BLaER1 (cell line): ENCODE measurements at regions not wholly inside any gene's neighbourhood (a gene's known extent, or its start where the extent isn't known, plus 50 kb on each side); places are given as distances from the start of the nearest gene placed in this dataset.

ENCODE experiments used
- H3K27ac ChIP-seq: shearing (Covaris generic); formaldehyde crosslinking; 2 replicates; pipeline ENCODE4 v1.8.1; 2022
- H3K27me3 ChIP-seq: shearing (Covaris generic); formaldehyde crosslinking; 2 replicates; pipeline ENCODE4 v1.8.1; 2022
- H3K36me3 ChIP-seq: shearing (Covaris generic); formaldehyde crosslinking; 2 replicates; pipeline ENCODE4 v1.8.1; 2022
- H3K4me1 ChIP-seq: shearing (Covaris generic); formaldehyde crosslinking; 2 replicates; pipeline ENCODE4 v1.8.1; 2022
- H3K4me2 ChIP-seq: shearing (Covaris generic); formaldehyde crosslinking; 2 replicates; pipeline ENCODE4 v1.8.1; 2022
- H3K4me3 ChIP-seq: shearing (Covaris generic); formaldehyde crosslinking; 2 replicates; pipeline ENCODE4 v1.8.1; 2022
- H3K9ac ChIP-seq: shearing (Covaris generic); formaldehyde crosslinking; 2 replicates; pipeline ENCODE4 v1.8.1; 2022
- H3K9me3 ChIP-seq: shearing (Covaris generic); formaldehyde crosslinking; 2 replicates; pipeline ENCODE4 v1.8.1; 2022
- H4K20me1 ChIP-seq: shearing (Covaris generic); formaldehyde crosslinking; 2 replicates; pipeline ENCODE4 v1.8.1; 2022
- Cebpa-rat ChIP-seq: shearing (Covaris generic); IDR thresholded peaks from 2 replicates; pipeline ENCODE4 v1.8.1; 2022

DNA sequence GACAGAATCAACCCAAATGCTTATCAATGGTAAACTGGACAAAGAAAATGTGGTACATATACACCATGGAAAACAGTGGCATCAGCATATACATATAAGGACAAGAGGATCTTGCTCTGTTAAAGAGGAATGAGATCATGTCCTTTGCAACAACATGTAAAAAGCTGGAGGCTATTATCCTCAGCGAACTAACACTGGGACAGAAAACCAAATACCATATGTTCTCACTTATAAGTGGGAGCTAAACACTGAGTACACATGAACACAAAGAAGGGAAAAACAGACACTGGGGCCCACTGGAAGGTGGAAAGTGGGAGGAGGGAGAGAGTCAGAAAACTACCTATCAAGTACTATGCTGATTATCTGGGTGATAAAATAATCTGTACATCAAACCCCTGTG, 447.3 kb upstream of the MAF start:
- Histone ChIP-seq H3K9ac (no peak overlapping the region), H3K4me2 (no peak overlapping the region), H3K27me3 (no peaks in the 10 kb centered on the region), H3K27ac (no peak overlapping the region), H3K36me3 (no peaks in the 10 kb centered on the region), H3K9me3 (no peaks in the 10 kb centered on the region), H3K4me3 (no peak overlapping the region), H4K20me1 (no peaks in the 10 kb centered on the region), H3K4me1 (no peaks in the 10 kb centered on the region)
- no peak for TF ChIP-seq Cebpa-rat

GRCh38 chr16:80046848-80047247, 446.3 kb upstream of the MAF start:
- no peak for TF ChIP-seq Cebpa-rat
- Histone ChIP-seq H4K20me1 (no peaks in the 10 kb centered on the region), H3K4me2 (no peak overlapping the region), H3K36me3 (no peaks in the 10 kb centered on the region), H3K27me3 (no peaks in the 10 kb centered on the region), H3K4me1 (no peaks in the 10 kb centered on the region), H3K4me3 (no peak overlapping the region), H3K27ac (no peak overlapping the region), H3K9me3 (no peaks in the 10 kb centered on the region), H3K9ac (no peak overlapping the region)

GRCh38 chr16:80046261-80046660, 445.7 kb upstream of the MAF start:
- Histone ChIP-seq H3K27ac (no peak overlapping the region), H4K20me1 (no peaks in the 10 kb centered on the region), H3K4me2 (no peak overlapping the region), H3K4me1 (no peaks in the 10 kb centered on the region), H3K36me3 (no peaks in the 10 kb centered on the region), H3K27me3 (no peaks in the 10 kb centered on the region), H3K9me3 (no peaks in the 10 kb centered on the region), H3K4me3 (no peak overlapping the region), H3K9ac (no peak overlapping the region)
- no peak for TF ChIP-seq Cebpa-rat

DNA sequence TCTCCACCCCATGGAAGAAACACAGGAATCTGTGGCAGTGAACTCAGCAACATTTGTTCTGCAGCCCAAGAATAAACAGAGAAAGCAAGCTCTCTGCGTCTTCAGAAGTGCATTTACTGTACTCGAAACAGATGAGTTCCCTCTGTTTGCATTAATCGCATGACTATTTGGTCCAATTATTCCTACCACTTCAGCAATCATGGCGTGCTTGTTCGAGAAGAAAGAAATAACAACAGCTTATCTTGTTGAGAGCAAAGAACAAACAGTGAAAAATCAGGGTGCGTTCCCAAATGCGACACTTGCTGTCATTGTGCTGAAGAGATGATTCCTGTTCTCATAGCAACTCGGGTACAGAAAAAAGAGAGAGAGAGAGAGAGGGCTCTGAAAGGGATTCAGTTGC, 445.3 kb upstream of the MAF start:
- Histone ChIP-seq H3K9me3 (no peaks in the 10 kb centered on the region), H3K27ac (no peak overlapping the region), H4K20me1 (no peaks in the 10 kb centered on the region), H3K27me3 (no peaks in the 10 kb centered on the region), H3K4me1 (no peaks in the 10 kb centered on the region), H3K9ac (no peak overlapping the region), H3K4me2 (no peak overlapping the region), H3K36me3 (no peaks in the 10 kb centered on the region), H3K4me3 (no peak overlapping the region)
- TF ChIP-seq Cebpa-rat: no peak

DNA sequence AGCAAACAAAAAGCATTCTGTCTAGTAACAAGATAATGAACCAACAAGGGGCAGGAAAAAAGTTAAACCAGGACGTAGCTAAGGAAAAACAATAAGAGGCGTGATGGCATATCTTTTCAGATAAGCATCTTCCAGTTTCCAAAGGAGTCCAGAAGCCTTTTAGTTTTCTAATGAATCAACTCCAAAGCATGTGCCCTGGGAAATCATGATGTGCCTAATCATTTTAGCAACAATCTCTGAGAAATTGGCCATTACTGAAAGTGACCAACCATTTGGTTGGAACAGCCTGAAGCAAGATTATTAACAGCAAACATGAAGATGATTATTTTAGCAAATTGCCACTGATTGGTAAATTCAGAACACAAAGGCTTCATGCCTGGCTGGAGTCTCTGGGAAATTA, 440.9 kb upstream of the MAF start:
- H3K4me2 ChIP-seq: no peak overlapping the region
- H3K4me3 ChIP-seq: no peak overlapping the region
- H4K20me1 ChIP-seq: no peaks in the 10 kb centered on the region
- no peak overlapping the region for H3K9ac ChIP-seq
- no peaks in the 10 kb centered on the region for H3K4me1 ChIP-seq
- no peaks in the 10 kb centered on the region for H3K27me3 ChIP-seq
- TF ChIP-seq Cebpa-rat: no peak
- no peaks in the 10 kb centered on the region for H3K36me3 ChIP-seq
- no peaks in the 10 kb centered on the region for H3K9me3 ChIP-seq
- H3K27ac ChIP-seq: no peak overlapping the region

DNA sequence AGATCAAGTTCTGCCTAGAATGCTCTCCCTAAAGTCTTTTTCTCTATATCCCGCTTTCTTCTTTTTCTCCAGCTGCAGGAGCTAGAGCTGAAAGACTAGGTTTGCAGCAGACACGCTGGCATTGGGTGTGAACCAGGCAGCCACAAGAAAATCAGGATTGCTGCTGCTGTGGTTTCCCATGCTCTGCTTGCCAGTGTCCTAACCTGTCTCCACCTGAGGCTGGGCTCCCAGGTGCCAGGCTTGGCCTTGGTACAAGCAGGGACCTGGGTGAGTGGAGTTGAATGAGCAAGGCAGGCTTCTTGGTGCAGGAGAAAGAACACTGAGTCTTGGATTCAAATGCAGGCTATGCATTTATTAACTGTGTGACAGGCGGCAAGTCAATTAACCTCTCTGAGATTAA, 440.3 kb upstream of the MAF start:
- no peaks in the 10 kb centered on the region for H3K36me3 ChIP-seq
- H4K20me1 ChIP-seq: no peaks in the 10 kb centered on the region
- H3K27ac ChIP-seq: no peak overlapping the region
- H3K4me1 ChIP-seq: no peaks in the 10 kb centered on the region
- no peaks in the 10 kb centered on the region for H3K9me3 ChIP-seq
- H3K4me2 ChIP-seq: no peak overlapping the region
- H3K4me3 ChIP-seq: no peak overlapping the region
- H3K9ac ChIP-seq: no peak overlapping the region
- TF ChIP-seq Cebpa-rat: no peak
- H3K27me3 ChIP-seq: no peaks in the 10 kb centered on the region

DNA sequence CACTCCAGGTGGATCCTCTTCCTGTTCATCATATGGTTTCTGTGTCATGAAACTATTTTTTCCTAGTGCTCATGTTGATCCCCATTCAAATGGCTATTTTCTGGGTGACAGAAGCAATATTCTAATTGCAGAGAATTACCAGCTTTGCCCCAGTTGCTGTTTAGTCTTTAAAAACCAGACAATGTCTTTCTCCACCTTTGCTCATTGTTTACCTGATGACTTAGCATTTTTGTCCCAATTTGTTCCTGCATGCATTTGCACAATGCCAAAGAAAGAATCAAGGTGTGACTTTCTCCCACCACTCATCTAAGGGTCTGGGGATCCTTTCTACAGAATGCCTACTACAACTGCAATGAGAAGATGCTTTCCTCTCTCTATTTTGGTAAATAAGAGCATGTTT, 439.9 kb upstream of the MAF start:
- H3K27ac ChIP-seq: no peak overlapping the region

GRCh38 chr16:80039777-80040176, 439.2 kb upstream of the MAF start:
- H3K27ac ChIP-seq: no peak overlapping the region
- H4K20me1 ChIP-seq: no peaks in the 10 kb centered on the region
- H3K4me3 ChIP-seq: no peak overlapping the region
- H3K9ac ChIP-seq: no peak overlapping the region
- H3K36me3 ChIP-seq: no peaks in the 10 kb centered on the region
- no peak overlapping the region for H3K4me2 ChIP-seq
- H3K27me3 ChIP-seq: no peaks in the 10 kb centered on the region
- TF ChIP-seq Cebpa-rat: no peak
- H3K9me3 ChIP-seq: no peaks in the 10 kb centered on the region
- no peaks in the 10 kb centered on the region for H3K4me1 ChIP-seq

More for the DNA sequence above, 439.9 kb upstream of the MAF start:
- H3K9ac ChIP-seq: no peak overlapping the region
- no peaks in the 10 kb centered on the region for H3K27me3 ChIP-seq
- no peak overlapping the region for H3K4me2 ChIP-seq
- no peak for TF ChIP-seq Cebpa-rat
- H3K4me3 ChIP-seq: no peak overlapping the region
- no peaks in the 10 kb centered on the region for H4K20me1 ChIP-seq
- no peaks in the 10 kb centered on the region for H3K9me3 ChIP-seq
- H3K36me3 ChIP-seq: no peaks in the 10 kb centered on the region
- no peaks in the 10 kb centered on the region for H3K4me1 ChIP-seq

DNA sequence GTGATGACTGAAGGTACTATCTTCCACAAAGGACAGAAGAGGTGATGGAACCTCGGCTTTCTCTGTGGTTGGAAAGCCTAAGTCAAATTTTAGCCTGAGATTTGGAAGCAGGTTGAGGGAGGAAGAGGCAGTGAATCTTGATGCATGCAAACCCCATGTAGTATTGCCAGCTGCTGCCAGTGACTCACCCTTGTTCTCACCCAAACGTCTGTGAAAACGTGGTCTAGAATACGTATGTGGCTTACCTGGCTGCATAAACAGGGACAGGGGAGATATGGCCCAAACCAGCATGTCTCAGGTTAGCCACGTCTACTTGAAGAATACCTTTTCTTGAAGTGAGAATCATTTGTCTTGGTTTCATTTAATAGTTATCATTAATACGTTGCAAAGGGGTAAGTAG, 438.0 kb upstream of the MAF start:
- H3K9ac ChIP-seq: no peak overlapping the region
- H4K20me1 ChIP-seq: no peaks in the 10 kb centered on the region
- peaks cover 6% of the 10 kb centered on the region for H3K9me3 ChIP-seq
- H3K36me3 ChIP-seq: no peaks in the 10 kb centered on the region
- no peak overlapping the region for H3K27ac ChIP-seq
- TF ChIP-seq Cebpa-rat: no peak
- H3K27me3 ChIP-seq: no peaks in the 10 kb centered on the region
- no peak overlapping the region for H3K4me2 ChIP-seq
- no peak overlapping the region for H3K4me3 ChIP-seq
- no peaks in the 10 kb centered on the region for H3K4me1 ChIP-seq

DNA sequence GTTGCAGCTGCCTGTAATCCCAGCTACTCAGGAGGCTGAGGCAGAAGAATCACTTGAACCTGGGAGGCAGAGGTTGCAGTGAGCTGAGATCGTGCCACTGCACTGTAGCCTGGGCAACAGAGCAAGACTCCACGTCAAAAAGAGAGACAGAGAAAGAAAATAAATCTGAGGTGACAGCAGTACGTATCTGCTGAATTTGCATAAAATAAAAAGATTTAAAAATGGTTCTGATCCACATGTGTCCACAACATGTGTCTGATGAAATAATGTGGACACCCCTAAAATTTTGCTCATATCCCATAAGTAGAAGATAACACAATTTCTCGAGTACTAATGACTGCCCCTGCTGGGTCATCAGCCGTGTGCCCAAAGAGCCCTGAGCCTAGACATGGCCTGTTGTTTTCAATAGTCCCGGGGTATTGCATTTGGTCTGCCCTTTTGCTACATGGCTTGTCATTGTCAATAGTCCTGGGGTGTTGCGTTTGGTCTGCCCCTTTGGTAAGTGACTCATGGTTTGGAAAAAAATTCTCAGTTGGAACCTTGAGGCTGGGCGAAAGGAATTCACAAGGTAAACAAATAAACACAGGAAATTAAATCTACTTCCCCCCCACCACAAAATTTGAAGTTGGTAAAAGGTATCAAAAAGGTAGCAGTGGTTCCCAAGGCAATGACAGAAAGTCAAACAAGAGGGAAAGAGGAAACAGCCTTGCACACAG, 434.6 kb upstream of the MAF start:
- Histone ChIP-seq H3K4me1 (no peaks in the 10 kb centered on the region), H3K27me3 (no peaks in the 10 kb centered on the region), H3K4me3 (no peak overlapping the region), H3K9ac (no peak overlapping the region), H3K4me2 (no peak overlapping the region), H4K20me1 (no peaks in the 10 kb centered on the region), H3K27ac (no peak overlapping the region), H3K9me3 (peaks cover 9% of the 10 kb centered on the region), H3K36me3 (no peaks in the 10 kb centered on the region)
- TF ChIP-seq Cebpa-rat: no peak

DNA sequence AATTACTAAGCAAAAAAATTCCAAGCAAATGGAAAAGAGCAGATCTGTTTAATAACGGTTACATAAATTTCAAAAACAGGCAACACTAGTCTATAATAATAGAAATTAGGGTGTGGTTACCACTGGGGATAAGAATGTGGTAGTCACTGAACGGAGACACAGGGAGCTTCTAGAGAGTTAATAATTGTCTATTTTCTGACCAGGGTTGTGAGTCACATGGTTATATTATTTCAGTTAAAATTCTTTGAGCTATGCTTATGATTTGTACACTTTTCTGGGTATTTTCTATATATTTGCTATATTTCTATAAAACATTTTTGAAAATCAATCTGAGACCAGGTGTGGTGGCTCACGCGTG, 433.9 kb upstream of the MAF start:
- Histone ChIP-seq H3K9ac (no peak overlapping the region), H4K20me1 (no peaks in the 10 kb centered on the region), H3K27ac (no peak overlapping the region), H3K36me3 (no peaks in the 10 kb centered on the region), H3K9me3 (peaks cover 9% of the 10 kb centered on the region), H3K27me3 (no peaks in the 10 kb centered on the region), H3K4me2 (no peak overlapping the region), H3K4me3 (no peak overlapping the region), H3K4me1 (no peaks in the 10 kb centered on the region)
- no peak for TF ChIP-seq Cebpa-rat
